Testis (tissue), 2 donors: ENCODE measurements at regions not wholly inside any gene's neighbourhood (a gene's known extent, or its start where the extent isn't known, plus 50 kb on each side); places are given as distances from the start of the nearest gene placed in this dataset.

Experiments used
- POLR2A ChIP-seq: fragments of 450-650 bp; IDR thresholded peaks from one replicate; pipeline ENCODE4 v1.6.1; 2017; ENCODE audit warnings: antibody characterized with exemption, mild to moderate bottlenecking, moderate library complexity
- TF ChIP-seq, protein P1 (sequence below), 3 experiments: fragments of 450-650 bp in 2 of 3; fragments of 200-600 bp in 1 of 3; sonication (generic) in 1 of 3; IDR thresholded peaks; one replicate each; pipeline ENCODE4 v1.5.1; 2016 to 2019; ENCODE audit warnings: antibody characterized with exemption in 3 of 3, mild to moderate bottlenecking in 2 of 3, moderate library complexity in 1 of 3

DNA sequence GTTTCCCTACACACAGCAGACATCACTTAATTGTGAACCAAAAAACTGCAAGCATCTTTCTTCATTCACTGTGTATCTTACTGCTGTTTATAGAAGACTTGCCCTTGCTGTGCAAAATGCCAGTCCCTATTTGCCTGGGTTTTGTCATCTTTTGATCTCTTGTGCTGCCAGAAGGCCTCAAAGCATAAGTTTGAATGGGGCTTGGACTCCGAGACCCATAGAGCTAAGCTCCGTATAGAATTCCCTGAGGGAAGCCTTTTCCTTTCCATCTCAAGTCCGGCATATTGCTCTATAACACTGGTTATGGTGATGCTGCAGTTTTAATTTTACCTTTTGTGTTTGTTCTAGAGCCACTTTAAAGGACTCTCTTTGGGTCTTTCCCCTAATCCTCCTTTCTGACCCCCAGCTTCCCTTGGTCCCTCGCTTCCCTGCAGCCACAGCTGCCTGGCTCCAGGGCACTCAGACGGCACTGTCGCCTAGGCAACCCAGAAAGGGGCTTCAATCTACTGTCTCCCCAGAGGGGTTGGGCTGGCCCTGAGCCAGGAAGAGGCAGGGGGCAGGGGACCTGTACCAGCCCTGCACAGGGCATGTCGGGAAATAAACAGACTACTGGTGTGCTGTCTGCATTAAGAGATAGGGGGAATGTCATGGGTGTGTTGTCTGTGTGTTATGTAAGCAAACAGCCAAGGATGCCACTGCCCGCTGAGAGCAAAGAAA lies 73.4 kb upstream of the MELK start:
- TF ChIP-seq POLR2A = no peak
- TF ChIP-seq, protein P1, sequence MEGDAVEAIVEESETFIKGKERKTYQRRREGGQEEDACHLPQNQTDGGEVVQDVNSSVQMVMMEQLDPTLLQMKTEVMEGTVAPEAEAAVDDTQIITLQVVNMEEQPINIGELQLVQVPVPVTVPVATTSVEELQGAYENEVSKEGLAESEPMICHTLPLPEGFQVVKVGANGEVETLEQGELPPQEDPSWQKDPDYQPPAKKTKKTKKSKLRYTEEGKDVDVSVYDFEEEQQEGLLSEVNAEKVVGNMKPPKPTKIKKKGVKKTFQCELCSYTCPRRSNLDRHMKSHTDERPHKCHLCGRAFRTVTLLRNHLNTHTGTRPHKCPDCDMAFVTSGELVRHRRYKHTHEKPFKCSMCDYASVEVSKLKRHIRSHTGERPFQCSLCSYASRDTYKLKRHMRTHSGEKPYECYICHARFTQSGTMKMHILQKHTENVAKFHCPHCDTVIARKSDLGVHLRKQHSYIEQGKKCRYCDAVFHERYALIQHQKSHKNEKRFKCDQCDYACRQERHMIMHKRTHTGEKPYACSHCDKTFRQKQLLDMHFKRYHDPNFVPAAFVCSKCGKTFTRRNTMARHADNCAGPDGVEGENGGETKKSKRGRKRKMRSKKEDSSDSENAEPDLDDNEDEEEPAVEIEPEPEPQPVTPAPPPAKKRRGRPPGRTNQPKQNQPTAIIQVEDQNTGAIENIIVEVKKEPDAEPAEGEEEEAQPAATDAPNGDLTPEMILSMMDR (IDR thresholded peaks at IDR 0.05) = no peak
